Cardiac muscle cell (in vitro differentiated cells and primary cell): ENCODE measurements at regions not wholly inside any gene's neighbourhood (a gene's known extent, or its start where the extent isn't known, plus 50 kb on each side); places are given as distances from the start of the nearest gene placed in this dataset.

ENCODE experiments used
- DNase-seq, 2 donors: peaks; one replicate each; pipeline versions ENCODE4 v3.0.0 to v3.0.0-alpha.2; 2010 to 2017; ENCODE audit warnings: low read depth in 1 of 2, low spot score in 1 of 2
- H3K27ac ChIP-seq: fragments of 200-600 bp; sonication (generic); 2 replicates; pipeline ENCODE4 v1.5.1; 2016
- H3K27me3 ChIP-seq: fragments of 200-600 bp; sonication (generic); 2 replicates; pipeline ENCODE4 v1.6.0; 2016; ENCODE audit warnings: control low read depth
- H3K36me3 ChIP-seq: fragments of 200-600 bp; sonication (generic); 2 replicates; pipeline ENCODE4 v1.5.1; 2016; ENCODE audit warnings: control low read depth
- H3K4me1 ChIP-seq: fragments of 200-600 bp; sonication (generic); 2 replicates; pipeline ENCODE4 v1.8.1; 2017; ENCODE audit warnings: low read depth, mild to moderate bottlenecking, mixed run types
- H3K4me3 ChIP-seq: fragments of 200-600 bp; sonication (generic); 2 replicates; pipeline ENCODE4 v1.5.1; 2016; ENCODE audit warnings: mild to moderate bottlenecking
- H3K9me3 ChIP-seq: fragments of 200-600 bp; sonication (generic); 2 replicates; pipeline ENCODE4 v1.5.1; 2017; ENCODE audit warnings: low read depth, mild to moderate bottlenecking, control low read depth
- CTCF ChIP-seq: IDR thresholded peaks from 2 replicates; pipeline ENCODE4 v1.5.1; 2012; ENCODE audit warnings: low read depth, mild to moderate bottlenecking, low read length

- no peaks in the 10 kb centered on the region for H3K27me3 ChIP-seq
- H3K27ac ChIP-seq: no peak overlapping the region
- TF ChIP-seq CTCF: no peak
- H3K36me3 ChIP-seq: no peaks in the 10 kb centered on the region
- no peak for DNase-seq
- H3K4me3 ChIP-seq: no peak overlapping the region
- H3K4me1 ChIP-seq: peaks cover 4% of the 10 kb centered on the region
- H3K9me3 ChIP-seq: no peaks in the 10 kb centered on the region
Observed at GRCh38 chr12:92511786-92512185, 191.0 kb upstream of the PLEKHG7 start.

GRCh38 chr12:92509156-92509738 is 193.5 kb upstream of the PLEKHG7 start:
- no peak overlapping the region for H3K4me3 ChIP-seq
- H3K4me1 ChIP-seq: no peaks in the 10 kb centered on the region
- H3K36me3 ChIP-seq: no peaks in the 10 kb centered on the region
- no peak overlapping the region for H3K27ac ChIP-seq
- no peaks in the 10 kb centered on the region for H3K27me3 ChIP-seq
- H3K9me3 ChIP-seq: no peaks in the 10 kb centered on the region
- TF ChIP-seq CTCF: no peak
- no peak for DNase-seq

GRCh38 chr12:92506891-92507290 is 195.9 kb upstream of the PLEKHG7 start:
- no peak for DNase-seq
- no peaks in the 10 kb centered on the region for H3K36me3 ChIP-seq
- TF ChIP-seq CTCF: no peak
- no peaks in the 10 kb centered on the region for H3K9me3 ChIP-seq
- no peak overlapping the region for H3K27ac ChIP-seq
- no peaks in the 10 kb centered on the region for H3K4me1 ChIP-seq
- no peaks in the 10 kb centered on the region for H3K27me3 ChIP-seq
- H3K4me3 ChIP-seq: no peak overlapping the region

- Histone ChIP-seq H3K9me3 (no peaks in the 10 kb centered on the region), H3K27me3 (no peaks in the 10 kb centered on the region), H3K4me1 (no peaks in the 10 kb centered on the region), H3K36me3 (no peaks in the 10 kb centered on the region), H3K4me3 (no peak overlapping the region), H3K27ac (no peak overlapping the region)
- no peak for TF ChIP-seq CTCF
- DNase-seq: no peak
Observed at GRCh38 chr12:92506460-92506859, 196.3 kb upstream of the PLEKHG7 start.

GRCh38 chr12:92505254-92506231 is 197.2 kb upstream of the PLEKHG7 start:
- peak in 1 of 2 donors; percentile 68 for DNase-seq
- H3K4me1 ChIP-seq: no peaks in the 10 kb centered on the region
- no peaks in the 10 kb centered on the region for H3K36me3 ChIP-seq
- H3K4me3 ChIP-seq: no peak overlapping the region
- H3K27me3 ChIP-seq: no peaks in the 10 kb centered on the region
- no peaks in the 10 kb centered on the region for H3K9me3 ChIP-seq
- H3K27ac ChIP-seq: no peak overlapping the region
- no peak for TF ChIP-seq CTCF
